Fibroblast of pulmonary artery (primary cell): ENCODE measurements at regions not wholly inside any gene's neighbourhood (a gene's known extent, or its start where the extent isn't known, plus 50 kb on each side); places are given as distances from the start of the nearest gene placed in this dataset.

Source experiments
- DNase-seq: peaks from one replicate; pipeline ENCODE4 v3.0.0-alpha.2; 2010; ENCODE audit warnings: low read depth
- H3K4me3 ChIP-seq: replicated peaks from 2 replicates; pipeline ENCODE4 v1.5.1; 2011; ENCODE audit warnings: low read depth, mild to moderate bottlenecking, control low read depth, low read length, moderate library complexity
- TF ChIP-seq, protein P1 (sequence below): IDR thresholded peaks from 2 replicates; pipeline ENCODE4 v1.5.1; 2011; ENCODE audit warnings: mild to moderate bottlenecking, control low read depth, low read length, inconsistent platforms; ENCODE audit errors: missing control alignments

DNA sequence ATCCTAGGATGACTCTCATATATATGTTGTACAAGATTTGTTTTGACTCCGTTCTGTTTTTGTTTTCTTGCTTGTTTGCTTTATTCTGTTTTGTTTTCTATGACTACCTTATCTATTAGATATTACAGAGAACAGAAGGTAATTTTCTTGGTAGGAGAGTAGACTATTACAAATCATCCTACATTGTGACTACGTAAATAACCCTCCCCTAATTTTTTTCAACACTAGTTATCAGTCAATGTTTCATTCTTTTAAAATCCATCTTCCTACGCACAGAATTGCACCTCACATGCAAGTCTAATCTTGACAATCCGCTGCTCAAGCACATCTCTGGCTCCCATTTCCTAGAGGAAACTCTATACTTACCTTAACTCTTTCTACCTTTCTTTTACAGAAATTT is 792.3 kb upstream of the PIK3C3 start:
- DNase-seq = peak; percentile 18
- no peak overlapping the region for H3K4me3 ChIP-seq
- TF ChIP-seq, protein P1, sequence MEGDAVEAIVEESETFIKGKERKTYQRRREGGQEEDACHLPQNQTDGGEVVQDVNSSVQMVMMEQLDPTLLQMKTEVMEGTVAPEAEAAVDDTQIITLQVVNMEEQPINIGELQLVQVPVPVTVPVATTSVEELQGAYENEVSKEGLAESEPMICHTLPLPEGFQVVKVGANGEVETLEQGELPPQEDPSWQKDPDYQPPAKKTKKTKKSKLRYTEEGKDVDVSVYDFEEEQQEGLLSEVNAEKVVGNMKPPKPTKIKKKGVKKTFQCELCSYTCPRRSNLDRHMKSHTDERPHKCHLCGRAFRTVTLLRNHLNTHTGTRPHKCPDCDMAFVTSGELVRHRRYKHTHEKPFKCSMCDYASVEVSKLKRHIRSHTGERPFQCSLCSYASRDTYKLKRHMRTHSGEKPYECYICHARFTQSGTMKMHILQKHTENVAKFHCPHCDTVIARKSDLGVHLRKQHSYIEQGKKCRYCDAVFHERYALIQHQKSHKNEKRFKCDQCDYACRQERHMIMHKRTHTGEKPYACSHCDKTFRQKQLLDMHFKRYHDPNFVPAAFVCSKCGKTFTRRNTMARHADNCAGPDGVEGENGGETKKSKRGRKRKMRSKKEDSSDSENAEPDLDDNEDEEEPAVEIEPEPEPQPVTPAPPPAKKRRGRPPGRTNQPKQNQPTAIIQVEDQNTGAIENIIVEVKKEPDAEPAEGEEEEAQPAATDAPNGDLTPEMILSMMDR = no peak

DNA sequence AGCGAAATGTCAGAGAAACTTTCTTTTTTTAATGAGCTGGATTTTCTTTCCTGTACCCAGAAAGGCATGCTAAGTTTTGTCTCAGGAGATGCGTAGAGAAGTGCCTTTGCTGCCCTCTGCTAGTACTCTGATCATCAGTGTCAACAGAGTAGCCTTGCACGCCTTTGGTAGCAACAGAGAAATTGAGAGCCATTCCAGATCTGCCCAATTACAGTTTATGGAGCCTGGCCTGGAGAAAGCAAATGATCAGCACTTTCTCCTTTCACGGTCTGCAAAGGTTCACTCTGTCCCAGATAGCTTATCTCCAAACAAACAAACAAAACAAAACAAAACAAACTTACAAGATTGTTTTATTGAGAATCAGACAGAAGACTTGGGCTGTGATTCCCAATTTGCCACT is 792.8 kb upstream of the PIK3C3 start:
- TF ChIP-seq, protein P1 = no peak
- no peak overlapping the region for H3K4me3 ChIP-seq
- no peak for DNase-seq

DNA sequence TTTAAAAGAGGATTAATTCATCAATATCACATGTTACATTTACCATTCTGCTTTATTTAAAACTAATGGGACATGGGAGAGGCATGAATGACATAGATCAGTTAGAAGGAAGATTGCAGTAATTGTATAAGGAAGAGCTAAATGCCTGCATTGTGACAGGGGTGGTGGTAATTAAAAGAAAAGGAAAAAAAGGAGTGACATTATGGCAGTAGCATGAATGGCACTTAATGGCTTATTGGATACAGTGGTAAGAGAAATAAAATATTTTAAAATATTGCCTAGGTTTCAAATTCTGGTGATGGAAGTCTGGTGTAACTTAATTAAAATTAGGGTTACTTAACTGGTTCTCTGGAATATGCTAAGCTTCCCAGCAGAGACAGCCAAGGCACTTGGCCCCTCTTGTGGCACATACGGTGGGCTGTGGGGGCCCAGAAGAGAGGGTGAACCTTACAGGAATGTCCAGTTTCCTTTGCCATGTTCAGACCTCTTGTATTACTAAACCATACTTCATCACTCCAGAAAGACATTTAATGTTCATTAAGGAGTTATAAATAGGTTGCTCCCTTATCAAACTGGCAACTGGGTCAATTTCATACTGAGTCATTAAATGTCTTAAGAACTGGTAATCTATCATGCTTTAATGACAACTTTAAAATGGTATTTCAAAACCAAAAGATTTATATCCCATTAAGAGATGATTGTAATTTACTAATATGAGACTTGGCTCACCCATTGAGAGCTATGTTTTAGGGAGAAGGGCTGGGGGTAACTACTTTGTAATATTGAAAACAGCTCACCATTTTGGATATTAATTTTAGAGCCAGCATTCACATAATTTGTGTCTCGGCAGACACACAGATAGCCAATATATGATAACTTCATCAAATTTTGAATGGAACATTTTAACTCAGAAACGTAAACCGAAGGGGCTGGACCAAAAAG is 798.9 kb upstream of the PIK3C3 start:
- DNase-seq = no peak
- TF ChIP-seq, protein P1 = no peak
- no peak overlapping the region for H3K4me3 ChIP-seq

DNA sequence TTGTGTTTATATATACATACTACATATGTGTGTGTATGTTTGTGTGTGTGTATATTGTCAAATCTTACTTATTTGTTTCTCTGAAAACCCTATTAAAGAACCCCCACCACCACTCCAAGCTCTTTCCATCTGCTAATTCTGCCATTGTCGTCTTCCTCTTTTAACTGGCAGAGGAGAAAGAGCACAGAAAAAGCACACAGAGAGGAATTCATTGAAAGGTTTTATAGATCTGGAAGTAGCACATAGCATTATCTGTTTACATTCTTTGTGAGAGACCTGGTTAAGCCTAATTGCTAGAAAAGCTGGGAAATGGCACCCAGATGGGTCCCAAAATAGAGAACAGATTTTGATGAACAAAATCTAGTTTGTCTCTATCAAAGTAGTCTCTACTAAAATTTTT is 800.0 kb upstream of the PIK3C3 start:
- no peak for DNase-seq
- no peak overlapping the region for H3K4me3 ChIP-seq
- TF ChIP-seq, protein P1 = no peak

DNA sequence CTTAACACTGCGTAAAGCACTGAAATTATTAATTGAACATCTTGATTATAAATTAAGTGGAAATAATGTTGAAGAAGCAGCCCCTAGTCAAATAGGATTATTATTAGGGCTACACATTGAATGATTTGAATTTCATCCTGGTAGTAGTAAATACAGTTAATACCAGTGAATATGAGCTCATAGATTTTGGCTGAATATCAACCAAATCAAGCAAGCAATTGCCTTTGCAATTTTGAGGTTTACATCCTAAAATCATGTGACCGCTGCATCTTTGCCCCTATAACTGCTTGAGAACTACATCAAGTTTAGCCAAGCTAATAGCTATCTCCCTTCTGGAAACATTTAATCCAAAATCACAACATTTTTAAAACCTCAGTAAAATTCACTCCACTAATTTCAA is 801.2 kb upstream of the PIK3C3 start:
- H3K4me3 ChIP-seq = no peak overlapping the region

DNA sequence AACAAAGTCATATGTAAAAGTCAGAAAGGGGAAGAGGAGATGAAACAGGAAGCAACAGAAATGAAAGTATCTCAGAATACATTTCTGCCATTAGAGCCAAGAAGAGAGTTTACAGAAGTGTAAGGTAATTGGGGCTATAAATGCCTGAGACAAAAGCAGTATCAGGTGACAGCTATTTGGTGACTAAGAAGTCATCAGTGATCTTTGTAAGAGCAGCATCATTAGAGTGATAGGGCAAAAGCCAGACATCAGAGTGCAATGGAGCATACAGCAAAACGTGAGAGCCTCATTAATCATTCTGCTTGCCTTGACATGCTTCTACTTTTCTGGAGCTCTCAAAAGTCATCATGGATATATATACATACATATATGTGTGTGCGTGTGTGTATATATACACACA is 804.7 kb upstream of the PIK3C3 start:
- TF ChIP-seq, protein P1 = no peak
- no peak overlapping the region for H3K4me3 ChIP-seq
- no peak for DNase-seq

More for the DNA sequence above, 801.2 kb upstream of the PIK3C3 start:
- TF ChIP-seq, protein P1 = no peak
- DNase-seq = no peak

DNA sequence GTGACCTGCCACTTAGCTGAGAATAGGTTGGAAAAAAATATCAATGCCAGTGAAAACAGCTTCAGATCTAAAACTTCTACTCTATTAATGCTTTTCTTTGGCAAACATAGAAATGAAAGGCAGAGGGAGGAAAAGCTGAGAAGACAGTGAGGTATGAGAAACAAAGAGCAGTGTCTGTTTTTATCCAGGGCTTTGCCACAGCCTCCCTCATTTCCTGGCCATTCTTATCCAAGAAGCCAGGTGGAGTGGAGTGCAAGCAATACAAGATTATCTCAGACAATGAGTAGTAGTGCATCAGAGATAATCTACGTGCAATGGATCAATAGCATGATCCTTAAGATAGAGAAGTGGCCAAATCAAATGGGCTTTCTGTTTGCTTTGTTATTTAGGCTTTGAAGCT is 808.7 kb upstream of the PIK3C3 start:
- no peak for DNase-seq
- no peak overlapping the region for H3K4me3 ChIP-seq
- TF ChIP-seq, protein P1 = no peak
